ENCODE measurements at regions not wholly inside any gene's neighbourhood (a gene's known extent, or its start where the extent isn't known, plus 50 kb on each side); places are given as distances from the start of the nearest gene placed in this dataset.
"Not testable (repeated sequence)": the region's sequence is repeated elsewhere in the genome, so short reads cannot be mapped to it uniquely, and the experiment has no call there.

- TF ChIP-seq CTCF (IDR thresholded peaks at IDR 0.05; ENCODE audit: poor library complexity, severe bottlenecking); EZH2 (IDR thresholded peaks at IDR 0.05; ENCODE audit: borderline replicate concordance, insufficient read depth, low read length, poor library complexity, severe bottlenecking); POLR2AphosphoS5 (IDR thresholded peaks at IDR 0.05): not testable (repeated sequence)
Measured at GRCh38 chr18:10356999-10357398, 97.4 kb upstream of the APCDD1 start.
